ENCODE measurements at regions not wholly inside any gene's neighbourhood (a gene's known extent, or its start where the extent isn't known, plus 50 kb on each side); places are given as distances from the start of the nearest gene placed in this dataset.

- no peak for TF ChIP-seq CTCF (IDR thresholded peaks at IDR 0.05)
- TF ChIP-seq POLR2A (IDR thresholded peaks at IDR 0.05): no peak
Measured at GRCh38 chr20:58596244-58596643, 54.8 kb upstream of the STX16 start.

All from thyroid gland (tissue), 4 donors.